ENCODE measurements at regions not wholly inside any gene's neighbourhood (a gene's known extent, or its start where the extent isn't known, plus 50 kb on each side); places are given as distances from the start of the nearest gene placed in this dataset.

DNA sequence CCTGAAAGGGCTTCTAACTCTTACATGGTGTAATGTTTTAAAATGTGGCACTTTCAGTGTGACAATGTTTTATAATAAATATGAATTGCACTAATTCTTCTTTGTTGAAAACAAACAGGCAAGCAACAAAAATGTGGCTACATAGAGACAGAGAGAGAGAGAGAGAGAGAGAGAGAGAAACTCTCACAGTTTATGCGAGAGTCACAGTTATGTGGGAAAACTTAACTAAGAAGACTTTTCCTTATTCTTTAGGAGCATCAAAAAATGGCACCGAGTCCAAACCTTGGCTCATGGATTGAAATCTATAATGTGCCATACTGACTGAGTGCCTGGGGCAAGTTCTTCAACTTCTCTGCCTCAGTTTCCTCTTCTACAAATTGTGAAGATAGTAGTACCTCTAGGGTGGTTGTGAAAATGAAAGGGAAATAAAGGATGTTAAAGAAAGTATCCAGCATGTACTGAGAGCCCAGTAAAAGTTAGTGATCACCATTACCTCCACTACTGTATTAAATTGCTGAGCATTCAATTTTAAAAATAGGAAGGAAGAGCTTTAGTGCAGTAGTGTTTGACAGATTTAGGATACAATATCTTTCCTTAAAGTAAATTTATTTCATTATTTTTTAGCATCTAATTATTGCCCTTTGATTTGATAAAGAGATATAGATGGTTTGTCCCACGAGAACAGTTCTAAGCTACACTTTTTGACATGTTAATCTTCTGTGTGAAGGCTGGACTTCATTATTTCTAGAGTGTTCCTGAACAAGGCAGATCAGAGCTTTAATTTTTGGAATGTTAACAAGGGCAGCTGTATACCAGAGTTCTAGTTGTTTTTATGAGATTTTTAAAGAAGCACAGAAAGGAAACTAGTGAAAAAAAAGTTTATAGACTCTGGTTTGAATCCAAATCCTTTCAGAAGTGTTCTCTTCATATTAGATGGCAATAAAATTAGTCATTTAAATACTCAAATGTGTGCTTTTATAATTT is 187.5 kb upstream of the ANK2 start:
- Histone ChIP-seq H3K36me3 (ENCODE audit: insufficient read depth, insufficient read length, low read length) (no peaks in the 10 kb centered on the region), H3K27me3 (ENCODE audit: insufficient read depth, insufficient read length) (no peaks in the 10 kb centered on the region), H3K9ac (ENCODE audit: insufficient read length, low read depth) (peak overlapping the region; percentile 9), H3K9me3 (ENCODE audit: insufficient read depth, low read length) (no peaks in the 10 kb centered on the region), H3K4me3 (ENCODE audit: insufficient read length, low read depth) (no peak overlapping the region), H3K4me1 (ENCODE audit: insufficient read depth, insufficient read length) (no peaks in the 10 kb centered on the region)
- no peak for TF ChIP-seq ZNF274 (IDR thresholded peaks at IDR 0.05; ENCODE audit: low read depth, low read length)
- no peak for TF ChIP-seq SUZ12 (IDR thresholded peaks at IDR 0.05; ENCODE audit: extremely low read depth, insufficient read depth, insufficient read length)
- TF ChIP-seq YY1 (IDR thresholded peaks at IDR 0.05; ENCODE audit: insufficient read depth, insufficient read length): no peak
- no peak for DNase-seq (ENCODE audit: low read depth, low spot score)

DNA sequence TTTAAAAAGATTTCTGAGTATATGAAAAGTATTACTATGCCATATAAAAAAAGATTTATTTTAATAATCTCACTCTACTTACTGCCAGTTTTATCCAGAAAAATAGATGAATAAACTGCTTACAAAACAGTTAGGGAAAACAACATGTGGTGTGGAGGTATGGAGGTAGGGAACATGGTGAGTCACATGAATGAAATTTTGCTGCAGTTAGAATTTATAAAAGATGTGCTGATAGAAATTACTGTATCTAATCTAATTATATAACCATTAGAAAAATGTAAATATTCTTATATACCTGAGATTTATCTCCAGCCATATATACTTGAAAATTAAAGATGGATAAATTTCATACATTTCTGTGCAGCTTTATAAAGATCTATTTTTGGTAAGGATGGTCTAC is 184.0 kb upstream of the ANK2 start:
- no peaks in the 10 kb centered on the region for H3K27me3 ChIP-seq (ENCODE audit: insufficient read depth, insufficient read length)
- TF ChIP-seq YY1 (IDR thresholded peaks at IDR 0.05; ENCODE audit: insufficient read depth, insufficient read length) (no peak), SUZ12 (IDR thresholded peaks at IDR 0.05; ENCODE audit: extremely low read depth, insufficient read depth, insufficient read length) (no peak), ZNF274 (IDR thresholded peaks at IDR 0.05; ENCODE audit: low read depth, low read length) (no peak)
- H3K4me1 ChIP-seq (ENCODE audit: insufficient read depth, insufficient read length): no peaks in the 10 kb centered on the region
- no peaks in the 10 kb centered on the region for H3K9me3 ChIP-seq (ENCODE audit: insufficient read depth, low read length)
- no peak for DNase-seq (ENCODE audit: low read depth, low spot score)
- no peak overlapping the region for H3K4me3 ChIP-seq (ENCODE audit: insufficient read length, low read depth)
- H3K36me3 ChIP-seq (ENCODE audit: insufficient read depth, insufficient read length, low read length): no peaks in the 10 kb centered on the region
- no peak overlapping the region for H3K9ac ChIP-seq (ENCODE audit: insufficient read length, low read depth)

DNA sequence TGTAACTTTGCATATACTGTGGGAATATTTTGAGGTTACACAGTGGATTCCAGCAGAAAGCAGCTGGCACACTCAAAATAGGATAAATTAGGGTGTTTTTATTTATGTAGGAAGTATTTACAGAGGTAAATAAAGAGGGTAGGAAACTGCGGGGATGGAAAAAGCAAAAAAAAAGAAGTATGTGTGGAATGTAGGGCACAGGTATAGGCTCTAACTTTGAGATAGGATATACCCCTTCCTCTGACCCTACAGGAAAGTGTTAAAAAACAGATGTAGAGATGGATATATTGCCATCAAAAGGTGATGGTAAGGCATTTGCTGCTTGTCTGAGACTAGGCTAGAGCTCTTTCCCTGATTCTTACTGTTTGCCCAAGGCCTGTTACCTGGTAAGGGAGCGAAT is 173.1 kb upstream of the ANK2 start:
- Histone ChIP-seq H3K9me3 (ENCODE audit: insufficient read depth, low read length) (no peaks in the 10 kb centered on the region), H3K36me3 (ENCODE audit: insufficient read depth, insufficient read length, low read length) (no peaks in the 10 kb centered on the region), H3K27me3 (ENCODE audit: insufficient read depth, insufficient read length) (no peaks in the 10 kb centered on the region), H3K4me1 (ENCODE audit: insufficient read depth, insufficient read length) (no peaks in the 10 kb centered on the region), H3K9ac (ENCODE audit: insufficient read length, low read depth) (no peak overlapping the region), H3K4me3 (ENCODE audit: insufficient read length, low read depth) (no peak overlapping the region)
- DNase-seq (ENCODE audit: low read depth, low spot score): no peak
- no peak for TF ChIP-seq SUZ12 (IDR thresholded peaks at IDR 0.05; ENCODE audit: extremely low read depth, insufficient read depth, insufficient read length)
- no peak for TF ChIP-seq YY1 (IDR thresholded peaks at IDR 0.05; ENCODE audit: insufficient read depth, insufficient read length)
- TF ChIP-seq ZNF274 (IDR thresholded peaks at IDR 0.05; ENCODE audit: low read depth, low read length): no peak

DNA sequence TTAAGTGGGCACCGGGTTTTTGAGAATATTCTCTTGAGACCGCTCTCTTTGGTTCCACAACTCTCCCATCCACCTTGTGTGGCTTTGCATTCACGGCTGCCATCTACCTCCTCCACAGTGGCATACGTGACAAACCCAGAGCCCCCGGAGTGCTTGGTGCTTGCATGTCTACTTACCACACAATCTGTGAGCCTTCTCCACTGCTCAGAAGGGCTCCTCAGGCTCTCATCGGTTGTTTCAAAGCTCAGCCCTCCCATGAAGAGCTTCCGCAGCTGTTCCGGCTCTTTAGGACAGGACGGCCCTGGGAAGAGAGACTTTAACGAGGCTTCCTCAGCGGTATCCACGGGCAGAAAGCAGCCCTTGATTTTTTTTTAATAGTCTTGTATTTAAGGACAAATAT is 167.6 kb upstream of the ANK2 start:
- no peak for DNase-seq (ENCODE audit: low read depth, low spot score)
- Histone ChIP-seq H3K4me3 (ENCODE audit: insufficient read length, low read depth) (no peak overlapping the region), H3K9me3 (ENCODE audit: insufficient read depth, low read length) (no peaks in the 10 kb centered on the region), H3K27me3 (ENCODE audit: insufficient read depth, insufficient read length) (no peaks in the 10 kb centered on the region), H3K9ac (ENCODE audit: insufficient read length, low read depth) (no peak overlapping the region), H3K4me1 (ENCODE audit: insufficient read depth, insufficient read length) (no peaks in the 10 kb centered on the region), H3K36me3 (ENCODE audit: insufficient read depth, insufficient read length, low read length) (no peaks in the 10 kb centered on the region)
- TF ChIP-seq SUZ12 (IDR thresholded peaks at IDR 0.05; ENCODE audit: extremely low read depth, insufficient read depth, insufficient read length) (no peak), ZNF274 (IDR thresholded peaks at IDR 0.05; ENCODE audit: low read depth, low read length) (no peak), YY1 (IDR thresholded peaks at IDR 0.05; ENCODE audit: insufficient read depth, insufficient read length) (no peak)

DNA sequence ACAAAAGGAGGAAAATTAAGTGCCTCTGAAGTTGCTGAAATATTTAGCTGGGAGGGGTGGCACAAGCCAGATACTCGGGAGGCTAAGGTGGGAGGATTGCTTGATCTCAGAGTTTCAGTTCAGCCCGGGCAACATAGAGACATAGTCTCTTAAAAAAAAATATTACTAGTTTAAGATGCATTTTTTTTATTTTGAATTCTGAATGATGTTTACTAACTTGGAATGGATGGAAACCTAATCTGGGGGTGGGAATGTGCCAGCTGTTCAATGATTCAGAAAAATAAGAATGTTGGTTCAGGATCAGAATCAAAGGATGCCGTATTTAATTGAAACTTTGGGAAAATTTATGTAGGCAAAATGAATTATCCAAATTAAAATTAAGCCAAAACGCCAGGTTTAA is 167.2 kb upstream of the ANK2 start:
- Histone ChIP-seq H3K4me3 (ENCODE audit: insufficient read length, low read depth) (no peak overlapping the region), H3K9ac (ENCODE audit: insufficient read length, low read depth) (no peak overlapping the region), H3K9me3 (ENCODE audit: insufficient read depth, low read length) (no peaks in the 10 kb centered on the region), H3K36me3 (ENCODE audit: insufficient read depth, insufficient read length, low read length) (no peaks in the 10 kb centered on the region), H3K27me3 (ENCODE audit: insufficient read depth, insufficient read length) (no peaks in the 10 kb centered on the region), H3K4me1 (ENCODE audit: insufficient read depth, insufficient read length) (no peaks in the 10 kb centered on the region)
- no peak for DNase-seq (ENCODE audit: low read depth, low spot score)
- TF ChIP-seq SUZ12 (IDR thresholded peaks at IDR 0.05; ENCODE audit: extremely low read depth, insufficient read depth, insufficient read length): no peak
- no peak for TF ChIP-seq YY1 (IDR thresholded peaks at IDR 0.05; ENCODE audit: insufficient read depth, insufficient read length)
- no peak for TF ChIP-seq ZNF274 (IDR thresholded peaks at IDR 0.05; ENCODE audit: low read depth, low read length)

DNA sequence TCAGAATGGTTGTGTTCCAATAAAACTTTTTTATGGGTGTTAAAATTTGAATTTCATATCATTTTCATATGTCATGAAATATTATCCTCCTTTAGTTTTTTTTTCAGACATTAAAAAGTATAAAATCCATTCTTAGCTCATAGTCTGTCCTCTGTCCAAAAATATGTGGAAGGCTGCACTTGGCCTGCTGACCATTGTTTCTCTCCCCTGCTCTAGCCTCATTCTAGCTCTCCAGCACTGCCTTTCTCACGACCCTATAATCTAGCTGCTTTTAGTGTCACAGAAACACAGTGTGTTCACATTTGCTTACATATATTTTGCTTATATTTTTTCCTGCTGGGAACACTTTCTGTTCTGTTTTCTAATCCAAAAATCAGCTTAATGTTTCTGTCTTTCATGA is 165.0 kb upstream of the ANK2 start:
- no peaks in the 10 kb centered on the region for H3K27me3 ChIP-seq (ENCODE audit: insufficient read depth, insufficient read length)
- H3K4me1 ChIP-seq (ENCODE audit: insufficient read depth, insufficient read length): no peaks in the 10 kb centered on the region
- no peak overlapping the region for H3K9ac ChIP-seq (ENCODE audit: insufficient read length, low read depth)
- no peaks in the 10 kb centered on the region for H3K9me3 ChIP-seq (ENCODE audit: insufficient read depth, low read length)
- DNase-seq (ENCODE audit: low read depth, low spot score): no peak
- no peak overlapping the region for H3K4me3 ChIP-seq (ENCODE audit: insufficient read length, low read depth)
- TF ChIP-seq ZNF274 (IDR thresholded peaks at IDR 0.05; ENCODE audit: low read depth, low read length): no peak
- TF ChIP-seq SUZ12 (IDR thresholded peaks at IDR 0.05; ENCODE audit: extremely low read depth, insufficient read depth, insufficient read length): no peak
- TF ChIP-seq YY1 (IDR thresholded peaks at IDR 0.05; ENCODE audit: insufficient read depth, insufficient read length): no peak
- no peaks in the 10 kb centered on the region for H3K36me3 ChIP-seq (ENCODE audit: insufficient read depth, insufficient read length, low read length)

DNA sequence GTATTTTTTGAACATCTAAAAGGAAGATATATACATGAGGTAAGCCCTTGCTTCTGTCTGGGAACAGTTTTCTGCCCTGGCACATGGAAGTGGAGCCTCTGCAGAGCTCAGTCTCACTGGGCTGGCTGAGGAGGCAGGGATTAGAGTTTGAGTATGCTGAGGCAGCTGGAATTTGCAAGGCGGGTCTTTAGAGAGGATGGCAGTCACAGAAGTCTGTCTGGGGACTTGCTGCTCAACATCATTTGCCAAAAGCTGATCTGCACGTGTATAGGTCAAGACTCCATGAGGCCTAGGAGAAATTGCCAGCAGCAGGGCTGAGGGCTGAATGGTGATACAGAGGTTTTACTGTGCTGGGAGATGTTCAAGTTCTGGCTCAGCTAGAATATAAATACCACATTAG is 163.6 kb upstream of the ANK2 start:
- H3K27me3 ChIP-seq (ENCODE audit: insufficient read depth, insufficient read length): no peaks in the 10 kb centered on the region
- TF ChIP-seq SUZ12 (IDR thresholded peaks at IDR 0.05; ENCODE audit: extremely low read depth, insufficient read depth, insufficient read length) (no peak), ZNF274 (IDR thresholded peaks at IDR 0.05; ENCODE audit: low read depth, low read length) (no peak), YY1 (IDR thresholded peaks at IDR 0.05; ENCODE audit: insufficient read depth, insufficient read length) (no peak)
- H3K4me1 ChIP-seq (ENCODE audit: insufficient read depth, insufficient read length): no peaks in the 10 kb centered on the region
- H3K36me3 ChIP-seq (ENCODE audit: insufficient read depth, insufficient read length, low read length): no peaks in the 10 kb centered on the region
- no peak for DNase-seq (ENCODE audit: low read depth, low spot score)
- H3K9ac ChIP-seq (ENCODE audit: insufficient read length, low read depth): no peak overlapping the region
- no peak overlapping the region for H3K4me3 ChIP-seq (ENCODE audit: insufficient read length, low read depth)
- no peaks in the 10 kb centered on the region for H3K9me3 ChIP-seq (ENCODE audit: insufficient read depth, low read length)
